Left kidney (tissue), 1 donor: ENCODE measurements at regions not wholly inside any gene's neighbourhood (a gene's known extent, or its start where the extent isn't known, plus 50 kb on each side); places are given as distances from the start of the nearest gene placed in this dataset.
"Not testable (repeated sequence)": the region's sequence is repeated elsewhere in the genome, so short reads cannot be mapped to it uniquely, and the experiment has no call there.

Source experiments
- DNase-seq: peaks from one replicate; pipeline ENCODE4 v3.0.0-alpha.2; 2013

DNA sequence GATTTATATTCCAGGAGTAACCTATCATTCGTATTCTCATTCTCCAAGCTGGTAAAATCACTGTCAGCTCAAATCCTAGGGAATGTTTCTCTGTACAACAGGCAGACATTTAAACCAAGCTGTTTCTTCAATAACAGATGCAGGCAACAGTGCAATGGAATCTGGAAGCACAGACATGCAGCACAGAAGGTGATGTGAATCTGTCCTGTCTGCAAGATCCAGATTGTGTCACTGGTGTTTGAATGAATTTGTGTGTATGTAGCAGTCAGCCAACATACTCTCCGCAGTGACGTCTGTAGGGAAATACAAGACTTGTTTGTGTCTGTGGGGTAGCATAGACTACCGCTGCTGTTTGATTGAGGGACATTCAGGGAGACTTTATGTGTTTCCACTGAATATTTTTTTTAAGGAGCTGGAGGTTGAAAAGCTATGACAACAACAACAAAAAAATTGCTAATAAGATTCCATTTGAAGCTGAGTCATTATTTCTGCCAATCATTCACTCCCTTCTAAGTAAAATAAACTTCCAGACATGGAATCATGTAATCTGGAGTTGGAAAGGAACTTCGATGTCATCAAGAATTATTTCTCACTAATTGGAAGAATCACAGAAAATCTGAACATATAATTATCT is 122.9 kb upstream of the MYO3A start:
- DNase-seq, result no peak

DNA sequence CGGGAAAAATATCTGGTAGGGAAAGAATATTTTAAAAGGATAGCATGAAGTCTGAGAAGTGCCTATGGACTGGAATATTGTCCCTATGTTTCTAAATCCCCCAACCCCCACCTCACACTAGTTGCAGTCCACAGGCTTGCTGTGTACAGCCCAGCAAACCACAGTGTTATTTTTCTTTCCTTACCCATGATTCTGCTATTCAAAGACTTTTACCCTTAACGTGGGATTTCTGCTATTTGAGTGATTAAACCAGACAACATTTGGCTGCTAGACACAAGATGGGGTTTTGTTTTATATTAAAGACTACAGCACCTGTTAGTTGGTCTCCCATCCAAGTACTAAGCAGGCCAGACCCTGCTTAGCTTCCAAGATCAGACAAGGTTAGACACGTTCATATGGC is 120.5 kb upstream of the MYO3A start:
- no peak for DNase-seq

DNA sequence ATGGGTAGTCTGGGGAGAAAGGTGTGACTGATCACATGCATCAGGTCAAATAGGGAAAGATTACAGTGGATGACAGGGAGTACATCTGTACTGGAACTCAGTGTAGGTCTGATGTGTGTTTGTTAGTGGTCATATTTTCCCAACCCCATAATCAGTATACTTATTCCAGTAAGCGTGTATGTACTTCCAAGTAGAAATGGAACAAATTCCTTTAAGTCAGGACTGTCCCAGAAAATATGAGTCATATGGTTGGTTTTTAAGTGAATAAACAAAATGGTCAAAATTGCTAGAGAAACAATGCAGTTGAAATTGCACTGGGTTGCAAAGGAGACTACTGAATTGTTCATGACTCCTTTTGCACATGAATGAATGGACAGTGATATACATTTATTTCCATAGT is 118.8 kb upstream of the MYO3A start:
- DNase-seq, result no peak

DNA sequence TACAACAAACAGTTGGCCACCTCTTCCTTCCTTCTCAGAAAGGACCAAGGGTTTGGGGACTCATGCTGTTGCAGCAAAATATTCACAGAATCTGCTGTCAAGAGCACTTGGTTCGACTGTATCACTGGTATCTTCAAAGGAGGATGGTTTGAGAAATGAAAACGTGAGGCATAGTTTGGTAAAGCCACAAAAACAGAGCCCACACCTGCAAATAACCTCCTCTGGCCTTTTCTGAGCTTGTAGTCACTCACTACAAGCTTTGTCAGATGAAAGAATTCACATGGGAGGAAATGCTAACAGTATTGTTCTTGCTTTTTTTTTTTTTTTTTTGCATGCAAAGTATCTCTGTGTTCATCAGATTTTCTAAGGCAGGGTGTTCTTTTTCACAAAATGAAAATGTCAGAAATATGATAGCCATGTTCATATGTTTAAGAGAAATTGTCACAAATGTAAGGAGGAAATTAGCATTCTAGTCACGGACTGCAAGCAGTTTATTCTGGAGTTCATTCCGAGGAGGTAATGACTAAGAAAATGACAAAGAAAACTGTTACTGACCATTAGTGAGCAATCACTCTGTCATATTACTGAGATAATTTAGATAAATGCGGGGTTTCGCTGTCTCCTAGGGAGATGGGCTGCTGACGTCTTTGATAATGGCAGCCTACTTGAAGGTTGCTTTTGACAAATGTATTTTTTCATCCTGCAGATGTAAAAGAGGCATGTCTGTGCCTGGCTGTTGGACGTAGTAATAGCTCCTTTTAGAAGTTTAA is 117.8 kb upstream of the MYO3A start:
- peak; percentile 26 for DNase-seq

DNA sequence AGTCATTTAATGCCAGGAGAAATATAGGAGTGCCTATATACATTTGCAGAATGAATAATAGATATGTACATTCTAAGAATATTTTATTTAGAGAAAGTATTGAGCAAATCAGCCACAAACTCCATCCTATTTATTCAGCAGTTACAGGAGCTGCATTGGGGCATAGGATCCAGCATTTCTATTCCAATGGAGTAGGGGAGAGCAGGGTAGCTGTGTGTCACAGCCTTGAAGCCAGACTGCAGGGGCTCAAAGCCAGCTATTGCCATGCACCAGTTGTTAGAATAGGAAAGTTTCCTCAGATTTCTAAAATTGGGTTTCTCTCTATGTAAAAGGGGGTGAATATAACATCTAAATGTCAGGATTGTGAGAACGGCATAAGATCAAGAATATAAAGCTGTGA is 116.8 kb upstream of the MYO3A start:
- DNase-seq, result no peak

DNA sequence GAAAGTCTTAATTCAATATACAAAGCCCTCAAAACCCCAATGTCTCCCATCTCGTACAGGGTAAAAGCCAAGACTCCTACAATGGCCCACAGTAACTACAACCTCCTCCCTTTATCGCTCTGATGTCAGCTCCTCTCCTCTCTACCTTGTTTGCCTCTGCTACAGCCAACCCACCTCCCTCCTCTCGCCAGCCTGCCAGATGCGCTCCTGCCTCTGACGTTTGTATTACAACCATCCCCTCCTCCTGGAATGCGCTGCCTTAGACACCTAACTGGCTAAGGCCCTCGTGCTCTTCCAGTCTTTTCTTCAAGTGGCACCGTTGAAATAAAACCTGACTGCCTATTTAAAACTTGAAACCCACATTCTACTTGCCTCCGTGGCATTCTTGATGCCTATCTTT is 115.3 kb upstream of the MYO3A start:
- DNase-seq, result no peak

DNA sequence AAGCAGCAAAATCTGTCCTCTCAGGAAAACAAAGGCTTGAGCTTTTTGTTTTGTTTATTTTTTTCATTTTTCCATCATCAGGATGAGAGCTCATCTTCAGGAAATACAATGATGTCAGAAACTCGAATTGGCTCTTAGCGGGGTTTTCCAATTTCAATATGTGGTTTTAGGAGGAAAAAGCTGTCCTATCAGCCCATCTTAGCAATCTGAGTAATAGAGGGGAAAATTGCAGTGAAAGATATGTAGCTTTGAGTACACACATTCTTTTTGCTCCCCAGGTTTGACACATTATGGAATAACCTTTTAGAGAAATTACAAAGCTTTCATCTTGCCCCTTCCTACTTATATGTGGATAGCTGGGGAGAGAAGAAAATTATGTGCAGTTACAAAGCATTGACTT is 113.6 kb upstream of the MYO3A start:
- DNase-seq, result no peak

DNA sequence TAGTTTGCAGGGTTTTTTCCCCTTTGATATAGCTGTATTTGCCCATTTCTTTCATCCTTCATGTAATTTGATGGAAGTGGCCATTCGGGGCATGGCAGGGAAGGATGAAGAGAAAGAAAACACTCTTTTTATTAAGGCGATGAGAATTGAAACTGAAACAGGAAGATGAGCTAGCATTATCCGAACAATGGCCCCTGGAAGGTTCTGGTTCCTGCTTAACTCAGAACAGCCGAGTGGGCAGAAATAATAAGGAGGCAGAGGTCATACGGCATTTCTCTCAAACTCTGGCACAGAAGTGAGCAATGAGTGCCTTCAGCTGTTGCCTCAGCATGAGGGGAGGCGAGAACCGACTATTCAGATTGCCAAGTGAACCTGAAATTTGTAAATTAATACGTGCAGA is 113.2 kb upstream of the MYO3A start:
- no peak for DNase-seq

DNA sequence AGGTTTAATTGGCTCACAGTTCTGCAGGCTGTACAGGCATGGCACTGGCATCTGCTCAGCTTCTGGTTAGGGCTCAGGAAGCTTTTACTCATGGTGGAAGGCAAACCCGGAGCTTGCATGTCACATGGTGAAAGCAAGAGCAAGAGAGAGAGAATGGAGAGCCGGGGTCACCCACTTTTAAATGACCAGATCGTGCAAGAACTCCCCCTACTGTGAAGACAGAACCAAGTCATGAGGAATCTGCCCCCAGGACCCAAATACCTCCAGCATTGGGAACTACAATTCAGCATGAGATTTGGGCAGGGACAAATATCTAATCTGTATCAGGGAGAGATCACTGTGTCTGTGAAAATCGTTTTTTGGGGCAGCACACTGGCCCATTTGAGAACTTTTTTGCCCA is 110.0 kb upstream of the MYO3A start:
- no peak for DNase-seq

DNA sequence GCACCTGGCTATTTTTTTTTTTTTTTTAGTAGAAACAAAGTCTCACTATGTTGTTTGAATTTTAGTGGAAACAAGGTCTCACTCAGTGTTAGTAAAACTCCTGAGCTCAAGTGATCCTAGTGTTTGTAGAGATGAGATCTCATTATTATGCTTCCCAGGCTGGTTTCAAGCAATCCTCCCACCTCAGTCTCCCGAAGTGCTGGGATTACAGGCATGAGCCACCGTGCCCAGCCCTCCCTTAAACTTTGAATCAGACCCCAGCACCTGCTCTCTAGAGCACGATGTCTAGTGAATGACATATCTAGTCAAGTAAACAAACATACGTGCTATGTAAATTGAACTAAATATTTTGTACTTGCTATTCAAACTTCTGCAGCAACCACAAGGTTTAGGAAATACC is 105.6 kb upstream of the MYO3A start:
- no peak for DNase-seq

DNA sequence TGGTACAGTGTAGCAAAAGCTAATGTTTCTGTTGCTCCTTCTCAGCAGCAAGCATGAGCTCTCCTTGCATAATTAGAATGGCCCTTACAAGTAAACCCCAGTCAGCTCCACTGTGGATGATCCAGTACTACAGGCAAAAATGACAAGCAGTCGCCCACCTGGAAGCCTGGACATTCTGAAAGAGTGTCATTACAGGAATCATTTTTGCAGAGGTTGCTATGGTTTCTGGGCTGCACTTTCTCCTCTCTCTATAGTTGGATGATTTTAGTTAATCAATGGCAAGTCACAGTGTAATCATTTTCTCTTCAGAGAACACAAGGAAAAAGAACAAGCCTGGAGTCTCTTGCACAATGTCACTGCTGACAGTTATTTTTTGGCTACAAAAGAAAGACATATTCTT is 102.9 kb upstream of the MYO3A start:
- DNase-seq, result peak; percentile 17

DNA sequence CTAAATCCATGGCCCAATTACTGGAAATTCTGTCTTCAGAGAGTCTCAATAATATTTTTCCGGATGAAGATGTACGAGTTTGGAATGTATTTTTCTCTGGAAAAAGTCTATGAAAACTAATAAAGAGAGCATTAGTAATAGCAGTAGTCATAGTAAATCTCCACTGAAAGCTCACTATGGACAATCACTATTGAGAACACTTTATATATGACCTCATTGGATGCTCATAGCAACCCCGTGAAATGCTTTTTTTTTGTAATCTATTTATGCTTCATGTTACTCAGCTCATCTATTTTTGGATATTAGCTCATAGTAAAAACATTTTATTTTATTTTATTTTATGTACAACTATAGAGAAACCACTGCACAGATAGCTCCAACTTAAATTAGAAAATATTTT is 94.3 kb upstream of the MYO3A start:
- DNase-seq, result no peak

DNA sequence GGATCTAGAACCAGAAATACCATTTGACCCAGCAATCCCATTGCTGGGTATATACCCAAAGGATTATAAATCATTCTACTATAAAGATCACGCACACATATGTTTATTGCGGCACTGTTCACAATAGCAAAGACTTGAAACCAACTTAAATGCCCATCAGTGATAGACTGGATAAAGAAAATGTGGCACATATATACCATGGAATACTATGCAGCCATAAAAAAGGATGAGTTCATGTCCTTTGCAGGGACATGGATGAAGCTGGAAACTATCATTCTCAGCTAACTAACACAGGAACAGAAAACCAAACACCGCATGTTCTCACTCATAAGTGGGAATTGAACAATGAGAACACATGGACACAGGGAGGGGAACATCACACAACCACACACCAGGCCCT is 93.2 kb upstream of the MYO3A start:
- DNase-seq, result not testable (repeated sequence)

DNA sequence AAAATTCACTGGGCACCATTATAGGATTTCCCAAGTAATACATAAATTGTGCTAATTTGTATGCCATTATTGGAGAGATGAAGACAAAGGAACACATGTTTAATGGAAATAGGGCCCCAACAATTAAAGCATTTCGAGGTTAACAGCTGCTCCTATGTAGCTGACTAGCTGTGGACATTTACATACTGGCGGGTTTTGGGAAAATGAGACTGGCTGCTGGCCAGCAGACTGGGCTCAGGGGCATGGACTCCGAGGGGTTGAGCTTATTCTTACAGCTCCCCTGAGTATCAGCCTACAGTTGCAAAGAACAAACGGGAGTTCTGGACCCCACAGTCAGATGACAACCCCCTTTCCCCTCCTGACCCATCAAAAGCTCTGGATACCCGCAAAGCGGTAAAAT is 91.9 kb upstream of the MYO3A start:
- no peak for DNase-seq

DNA sequence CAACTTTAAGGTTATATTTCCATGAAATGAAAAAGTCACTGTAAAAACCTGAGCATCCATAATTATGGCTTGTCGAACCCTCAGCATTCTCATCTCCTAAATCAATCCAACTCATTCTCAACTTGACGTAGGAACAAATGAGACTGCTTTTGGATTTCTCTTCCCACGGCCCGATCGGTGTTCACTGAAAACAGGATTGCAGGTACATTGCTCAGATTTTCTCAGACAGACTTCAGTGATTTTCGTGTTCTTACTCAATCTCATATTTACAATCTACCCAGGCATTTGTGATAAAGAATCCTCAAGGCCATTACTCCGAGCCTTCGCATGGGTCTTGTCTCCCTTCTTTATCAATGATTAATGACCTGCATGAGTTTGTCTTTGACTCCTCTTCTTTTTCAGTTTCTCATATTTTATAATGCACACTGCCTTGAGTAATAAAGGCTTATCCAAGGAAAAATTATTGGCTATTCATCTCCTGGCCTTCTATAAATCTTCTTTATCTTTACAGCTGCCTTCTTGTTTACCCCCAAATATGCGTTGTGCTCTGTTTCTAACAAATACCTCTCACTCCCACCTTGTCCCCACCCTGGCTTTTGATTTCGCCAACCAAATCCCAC is 90.4 kb upstream of the MYO3A start:
- DNase-seq, result no peak

DNA sequence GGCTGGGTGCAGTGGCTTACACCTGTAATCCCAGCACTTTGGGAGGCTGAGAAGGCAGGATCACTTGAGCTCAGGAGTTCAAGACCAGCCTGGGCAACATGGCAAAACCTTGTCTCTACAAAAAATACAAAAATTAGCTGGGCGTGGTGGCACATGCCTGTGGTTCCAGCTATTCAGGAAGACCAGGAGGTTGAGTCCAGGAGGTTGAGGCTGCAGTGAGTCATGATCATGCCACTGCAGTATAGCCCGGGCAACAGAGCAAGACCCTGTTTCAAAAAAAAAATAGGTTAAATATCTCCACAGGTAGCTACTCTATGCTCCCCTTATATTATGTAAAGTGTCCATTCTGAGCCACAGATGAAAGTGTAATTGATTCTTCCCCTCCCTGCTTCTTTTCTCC is 89.3 kb upstream of the MYO3A start:
- not testable (repeated sequence) for DNase-seq

DNA sequence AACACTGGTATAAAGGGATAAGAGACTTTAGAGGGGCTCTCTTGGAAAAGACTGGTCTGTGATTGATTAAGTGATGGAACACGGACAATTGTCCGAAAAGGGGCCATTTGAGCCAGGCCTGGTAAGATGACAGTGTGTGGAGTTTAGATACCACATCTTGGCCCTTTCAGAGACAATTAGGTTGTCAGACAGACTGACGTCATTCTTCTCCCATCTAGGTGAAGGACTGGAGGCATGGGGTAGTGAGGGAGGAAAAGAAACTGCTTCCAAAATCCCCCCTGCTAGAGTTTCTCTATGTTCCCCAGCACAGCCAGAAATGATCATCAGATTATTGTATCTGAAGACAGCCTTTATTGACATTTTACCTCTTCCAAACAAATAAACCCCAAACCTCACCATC is 84.8 kb upstream of the MYO3A start:
- no peak for DNase-seq

DNA sequence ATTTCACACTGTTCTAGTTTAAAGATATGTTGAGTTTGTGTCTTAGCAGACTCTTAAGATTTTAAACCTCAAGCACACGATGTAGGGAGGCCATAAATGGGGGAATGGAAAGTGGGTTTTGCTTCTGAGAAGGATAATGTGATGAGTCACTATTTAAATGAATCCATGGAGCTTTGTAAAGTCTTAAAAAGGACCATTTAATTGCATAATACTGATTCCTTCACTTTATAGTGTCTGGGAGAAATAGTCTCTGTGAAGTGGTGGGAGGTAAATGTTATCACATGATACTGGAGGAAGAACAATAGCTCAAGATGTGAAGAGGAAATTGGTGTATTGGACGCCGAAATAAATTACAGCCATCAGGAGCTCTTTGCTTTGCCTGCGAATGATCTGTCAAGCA is 84.0 kb upstream of the MYO3A start:
- DNase-seq, result no peak

DNA sequence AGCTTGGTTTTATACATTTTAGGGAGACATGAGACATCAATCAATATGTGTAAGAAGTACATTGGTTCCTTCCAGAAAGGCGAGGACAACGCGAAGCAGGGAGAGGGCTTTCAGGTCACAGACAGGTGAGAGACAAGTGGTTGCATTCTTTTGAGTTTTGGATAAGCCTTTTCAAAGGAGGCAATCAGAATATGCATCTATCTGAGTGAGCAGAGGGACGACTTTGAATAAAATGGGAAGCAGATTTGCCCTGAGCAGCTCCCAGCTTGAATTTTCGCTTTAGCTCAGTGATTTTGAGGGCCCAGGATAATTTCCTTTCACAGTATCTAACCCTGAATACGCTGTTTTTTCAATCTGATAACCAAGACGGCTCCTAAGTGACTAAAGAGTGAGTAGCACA is 82.5 kb upstream of the MYO3A start:
- no peak for DNase-seq

DNA sequence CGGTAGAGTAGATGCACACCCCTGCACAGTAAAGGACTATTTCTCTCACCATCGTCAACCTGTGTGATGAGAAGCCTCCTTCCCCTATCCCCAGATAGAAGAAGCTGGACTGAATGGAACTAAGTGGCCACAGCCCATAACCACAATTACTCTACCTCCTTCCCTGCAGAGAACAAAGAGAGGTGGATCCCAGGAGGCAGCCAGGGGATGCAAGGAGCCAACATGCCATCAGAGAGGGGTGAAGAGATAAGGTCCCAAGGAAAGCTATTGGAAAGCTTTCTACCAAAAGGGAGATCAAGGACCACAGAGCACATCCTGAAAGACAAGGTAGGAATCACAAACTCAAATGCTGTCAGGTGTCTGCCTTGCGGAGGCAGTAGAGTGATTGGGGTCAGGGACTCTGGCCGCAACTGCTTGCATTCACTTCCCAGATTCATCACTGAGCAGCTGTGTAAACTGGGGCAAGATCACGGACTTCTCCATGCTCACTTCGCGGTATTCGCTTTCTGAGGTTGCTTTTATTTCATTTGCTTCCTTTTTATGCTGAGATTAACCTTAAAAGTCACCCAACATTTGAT is 81.6 kb upstream of the MYO3A start:
- no peak for DNase-seq

DNA sequence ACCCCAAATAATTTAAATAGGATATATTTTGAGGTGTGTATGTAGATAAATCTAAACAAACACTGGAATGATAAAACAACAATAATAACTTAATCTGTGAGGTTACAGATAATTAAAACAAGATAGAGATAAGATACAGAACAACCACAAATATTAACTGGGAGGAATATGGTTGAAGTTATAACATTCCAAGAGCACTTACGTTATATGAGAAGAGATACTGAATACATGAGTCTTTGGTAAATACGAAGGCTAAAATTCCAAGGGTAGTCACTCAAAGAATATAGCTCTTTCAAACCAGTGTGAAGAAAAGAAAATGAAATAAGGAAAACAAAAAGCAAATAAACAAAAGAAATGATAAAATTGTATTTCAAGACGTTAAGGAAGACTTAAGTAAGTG is 76.0 kb upstream of the MYO3A start:
- DNase-seq, result no peak

DNA sequence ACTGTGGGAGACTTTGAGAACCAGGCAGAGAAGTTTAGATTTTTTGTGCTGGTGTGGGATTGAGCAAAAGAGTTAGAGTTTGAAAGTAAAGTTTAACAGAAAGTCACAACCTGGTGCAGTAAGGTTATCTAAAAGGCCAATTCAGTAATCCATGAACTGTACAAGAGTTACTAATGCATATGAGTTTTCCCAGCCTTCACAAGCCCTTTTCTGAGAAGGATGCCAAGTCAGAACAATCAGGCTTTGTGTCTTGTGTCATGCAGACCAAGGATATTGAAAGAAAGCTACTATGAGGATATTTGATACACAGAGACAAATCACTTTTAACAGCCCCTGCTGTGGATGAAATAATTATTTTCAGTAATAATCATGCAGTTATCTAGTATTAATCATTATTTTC is 68.8 kb upstream of the MYO3A start:
- no peak for DNase-seq

DNA sequence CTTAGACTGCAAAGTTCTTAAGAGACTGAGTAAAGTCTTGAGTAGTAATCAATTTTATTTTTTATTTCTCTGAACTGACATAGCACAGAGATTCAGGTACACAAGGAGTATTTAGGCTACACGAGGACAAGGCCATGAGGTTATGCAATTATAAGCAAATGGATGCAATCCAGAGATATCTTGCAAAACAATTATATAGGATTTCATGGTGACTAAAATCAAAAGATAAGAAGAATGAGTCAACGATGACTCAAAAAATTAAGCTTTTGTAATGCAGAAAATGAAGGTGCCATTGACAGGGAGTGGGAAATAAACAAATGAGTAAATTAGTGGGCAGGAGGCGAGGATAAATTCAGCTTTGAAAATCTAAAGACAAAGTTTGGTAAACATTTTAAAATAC is 66.7 kb upstream of the MYO3A start:
- DNase-seq, result no peak
